Kidney (tissue), 13 donors: ENCODE measurements at regions not wholly inside any gene's neighbourhood (a gene's known extent, or its start where the extent isn't known, plus 50 kb on each side); places are given as distances from the start of the nearest gene placed in this dataset.

Source experiments
- DNase-seq, 5 donors: peaks; one replicate each; pipeline ENCODE4 v3.0.0-alpha.2; 2013 to 2020
- FAIRE-seq: peaks from 2 replicates; lab custom pipeline; 2012; peaks lifted over from hg19 to GRCh38; lab: Jason Lieb, UNC
- H3K27ac ChIP-seq, 2 donors: one replicate each; pipeline ENCODE4 v1.7.0; 2013; ENCODE audit warnings: low read depth in 2 of 2, low read length in 2 of 2, inconsistent platforms in 1 of 2
- H3K27me3 ChIP-seq: one replicate; pipeline ENCODE4 v1.7.1; 2013; ENCODE audit warnings: low read length, inconsistent platforms; ENCODE audit not compliant: control insufficient read depth, insufficient read depth
- H3K36me3 ChIP-seq, 3 donors: one replicate each; pipeline versions ENCODE4 v1.7.0 to v1.7.1; 2013; ENCODE audit warnings: low read length in 3 of 3, control low read depth in 1 of 3, inconsistent platforms in 1 of 3; ENCODE audit not compliant: insufficient read depth in 3 of 3, control insufficient read depth in 2 of 3
- H3K4me1 ChIP-seq, 3 donors: one replicate each; pipeline versions ENCODE4 v1.7.0 to v1.7.1; 2013; ENCODE audit warnings: low read length in 3 of 3, inconsistent platforms in 1 of 3, low read depth in 1 of 3; ENCODE audit not compliant: control insufficient read depth in 2 of 3, insufficient read depth in 2 of 3
- H3K4me3 ChIP-seq, 3 donors: one replicate each; pipeline versions ENCODE4 v1.7.0 to v1.8.1; 2013; ENCODE audit warnings: low read length in 3 of 3, control low read depth in 1 of 3, inconsistent platforms in 1 of 3
- H3K9ac ChIP-seq, 3 donors: one replicate each; pipeline versions ENCODE4 v1.7.0 to v1.7.1; 2013; ENCODE audit warnings: low read length in 3 of 3, control low read depth in 1 of 3, inconsistent platforms in 1 of 3
- H3K9me3 ChIP-seq, 3 donors: one replicate each; pipeline versions ENCODE4 v1.7.0 to v1.7.1; 2013; ENCODE audit warnings: low read length in 3 of 3, control low read depth in 1 of 3, inconsistent platforms in 1 of 3; ENCODE audit not compliant: control insufficient read depth in 2 of 3, insufficient read depth in 1 of 3
- CTCF ChIP-seq: IDR thresholded peaks from 3 replicates; pipeline ENCODE4 v1.5.1; 2012; ENCODE audit warnings: mild to moderate bottlenecking, moderate library complexity, borderline replicate concordance; ENCODE audit not compliant: insufficient read depth; ENCODE audit errors: extremely low read depth
- intact Hi-C: fragments of 100-400 bp; cut with DNase I; formaldehyde crosslinking; loops from one replicate; pipeline ENCODE4 v1.11.1; 2022
- donor health status: control.
- donor health status: control.
- donor health status: control.
- donor health status: control.
- donor health status: control.
- donor health status: DM: yes; HTN: yes; CAD: no.
- donor health status: Normal renal cell carcinoma (clear cell type).

GRCh38 chr6:14232889-14233288 lies 115.3 kb downstream of the CD83 start:
- no peak for DNase-seq
- no peak for FAIRE-seq
- peaks cover 0 to 22% (median 22%) of the 10 kb centered on the region in 3 donors for H3K4me1 ChIP-seq
- intact Hi-C loops, result no loop called here
- H3K9me3 ChIP-seq, result no peaks in the 10 kb centered on the region
- no peaks in the 10 kb centered on the region for H3K27me3 ChIP-seq
- no peak overlapping the region for H3K27ac ChIP-seq
- H3K36me3 ChIP-seq, result no peaks in the 10 kb centered on the region
- no peak overlapping the region for H3K4me3 ChIP-seq
- H3K9ac ChIP-seq, result no peak overlapping the region
- TF ChIP-seq CTCF, result no peak

- Histone ChIP-seq H3K4me1 (peaks cover 0 to 17% (median 16%) of the 10 kb centered on the region in 3 donors), H3K27me3 (no peaks in the 10 kb centered on the region), H3K9ac (no peak overlapping the region), H3K9me3 (no peaks in the 10 kb centered on the region), H3K36me3 (no peaks in the 10 kb centered on the region), H3K27ac (no peak overlapping the region), H3K4me3 (no peak overlapping the region)
- DNase-seq (peak in 1 of 5 donors; percentile 26), FAIRE-seq (no peak)
- intact Hi-C loops, result no loop called here
- TF ChIP-seq CTCF, result no peak
Observed at GRCh38 chr6:14235653-14236356, 118.2 kb downstream of the CD83 start.

- no peak for TF ChIP-seq CTCF
- H3K4me3 ChIP-seq, result no peak overlapping the region
- H3K9me3 ChIP-seq, result no peaks in the 10 kb centered on the region
- no peak overlapping the region for H3K27ac ChIP-seq
- no peak overlapping the region for H3K9ac ChIP-seq
- FAIRE-seq, result no peak
- intact Hi-C loops, result no loop called here
- peaks cover 0 to 12% (median 8%) of the 10 kb centered on the region in 3 donors for H3K4me1 ChIP-seq
- no peak for DNase-seq
- H3K27me3 ChIP-seq, result no peaks in the 10 kb centered on the region
- H3K36me3 ChIP-seq, result no peaks in the 10 kb centered on the region
Observed at GRCh38 chr6:14239097-14239496, 121.5 kb downstream of the CD83 start.
